ENCODE measurements at regions not wholly inside any gene's neighbourhood (a gene's known extent, or its start where the extent isn't known, plus 50 kb on each side); places are given as distances from the start of the nearest gene placed in this dataset.

- TF ChIP-seq RAD21 (IDR thresholded peaks at IDR 0.05; ENCODE audit: low read depth) (no peak), POLR2A (IDR thresholded peaks at IDR 0.05; ENCODE audit: borderline replicate concordance, extremely low read depth, insufficient read depth, insufficient read length) (no peak), MAX (IDR thresholded peaks at IDR 0.05) (no peak), CTCF (IDR thresholded peaks at IDR 0.05 in 2 of 3, conservative IDR thresholded peaks at IDR 0.05 in 1 of 3; ENCODE audit: borderline replicate concordance in 1 of 3, insufficient read depth in 1 of 3, low read depth in 2 of 3, low read length in 2 of 3) (no peak), REST (IDR thresholded peaks at IDR 0.05; ENCODE audit: low read depth) (no peak), EGR1 (IDR thresholded peaks at IDR 0.05; ENCODE audit: low read depth) (no peak), EZH2 (IDR thresholded peaks at IDR 0.05) (no peak), JUND (IDR thresholded peaks at IDR 0.05) (no peak), SRF (IDR thresholded peaks at IDR 0.05; ENCODE audit: low read depth) (no peak), POLR2AphosphoS5 (IDR thresholded peaks at IDR 0.05; ENCODE audit: low read depth, low read length) (no peak)
Observed at GRCh38 chr7:53920011-53920410, 622.2 kb upstream of the VSTM2A start.

Measured in HCT116 (cell line).